HG03565 (cell line): ENCODE measurements at regions not wholly inside any gene's neighbourhood (a gene's known extent, or its start where the extent isn't known, plus 50 kb on each side); places are given as distances from the start of the nearest gene placed in this dataset.

Experiments used
- ATAC-seq: cut with Tn5 transposase; IDR thresholded peaks from one replicate; pipeline ENCODE4 v1.9.1; 2021; ENCODE audit warnings: mild to moderate bottlenecking, moderate library complexity; ENCODE audit not compliant: unreplicated experiment

GRCh38 chr13:67630640-67631039, 400.5 kb upstream of the PCDH9 start:
- ATAC-seq, result no peak

GRCh38 chr13:67623630-67624029, 393.5 kb upstream of the PCDH9 start:
- no peak for ATAC-seq

- no peak for ATAC-seq
Measured at GRCh38 chr13:67620665-67621064, 390.5 kb upstream of the PCDH9 start.

GRCh38 chr13:67619995-67620380, 389.9 kb upstream of the PCDH9 start:
- ATAC-seq, result no peak

- no peak for ATAC-seq
Measured at GRCh38 chr13:67619351-67619994, 389.3 kb upstream of the PCDH9 start.

GRCh38 chr13:67614579-67614978, 384.4 kb upstream of the PCDH9 start:
- no peak for ATAC-seq

- ATAC-seq, result no peak
Measured at GRCh38 chr13:67614013-67614412, 383.9 kb upstream of the PCDH9 start.

GRCh38 chr13:67588607-67589006, 358.5 kb upstream of the PCDH9 start:
- ATAC-seq, result no peak

GRCh38 chr13:67577361-67577760, 347.2 kb upstream of the PCDH9 start:
- ATAC-seq, result no peak

GRCh38 chr13:67574320-67575233, 344.4 kb upstream of the PCDH9 start:
- no peak for ATAC-seq

GRCh38 chr13:67568205-67568604, 338.1 kb upstream of the PCDH9 start:
- ATAC-seq, result no peak

- no peak for ATAC-seq
Measured at GRCh38 chr13:67557642-67558241, 327.6 kb upstream of the PCDH9 start.

GRCh38 chr13:67557118-67557517, 327.0 kb upstream of the PCDH9 start:
- ATAC-seq, result no peak

- ATAC-seq, result no peak
Measured at GRCh38 chr13:67554746-67555452, 324.8 kb upstream of the PCDH9 start.

- no peak for ATAC-seq
Measured at GRCh38 chr13:67554286-67554685, 324.1 kb upstream of the PCDH9 start.

GRCh38 chr13:67549331-67549730, 319.2 kb upstream of the PCDH9 start:
- no peak for ATAC-seq

GRCh38 chr13:67538906-67539305, 308.8 kb upstream of the PCDH9 start:
- no peak for ATAC-seq

GRCh38 chr13:67520886-67521285, 290.8 kb upstream of the PCDH9 start:
- ATAC-seq, result no peak

- ATAC-seq, result no peak
Measured at GRCh38 chr13:67519356-67519755, 289.2 kb upstream of the PCDH9 start.

GRCh38 chr13:67518785-67519184, 288.6 kb upstream of the PCDH9 start:
- no peak for ATAC-seq

- peak; percentile 94 for ATAC-seq
Measured at GRCh38 chr13:67515895-67516294, 285.8 kb upstream of the PCDH9 start.
